ENCODE measurements at regions not wholly inside any gene's neighbourhood (a gene's known extent, or its start where the extent isn't known, plus 50 kb on each side); places are given as distances from the start of the nearest gene placed in this dataset.

DNA sequence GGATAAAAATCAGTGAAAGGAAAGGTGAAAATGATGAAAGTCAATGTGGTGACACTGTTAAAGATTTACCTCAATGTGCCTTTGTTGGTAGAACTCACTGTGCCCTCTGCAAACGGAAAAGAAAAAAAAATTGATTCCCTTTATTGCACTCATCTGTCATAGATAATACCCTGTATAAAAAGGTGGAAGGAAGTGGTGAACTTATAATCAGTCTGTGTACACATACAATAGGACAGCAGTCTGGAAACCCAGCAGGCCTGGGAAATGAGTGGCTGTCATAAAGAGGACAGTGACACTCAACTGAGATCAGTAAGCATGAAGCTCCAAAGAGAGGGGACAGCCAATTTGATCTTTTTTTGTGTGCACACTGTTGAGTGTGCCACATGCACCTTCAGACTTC is 364.7 kb downstream of the NOVA1 start (continued):
- TF ChIP-seq ARID3B (CRISPR knock-in tag; IDR thresholded peaks at IDR 0.05; ENCODE audit: borderline replicate concordance) (no peak), PHF20 (IDR thresholded peaks at IDR 0.05; ENCODE audit: partially characterized antibody) (no peak), ZNF76 (CRISPR knock-in tag; IDR thresholded peaks at IDR 0.05; ENCODE audit: borderline replicate concordance) (no peak), SLC30A9 (CRISPR knock-in tag; IDR thresholded peaks at IDR 0.05) (no peak), OTX1 (CRISPR knock-in tag; IDR thresholded peaks at IDR 0.05) (no peak), MCM5 (IDR thresholded peaks at IDR 0.05; ENCODE audit: low read depth) (no peak), ZNF354B (CRISPR knock-in tag; IDR thresholded peaks at IDR 0.05) (no peak), HSF4 (CRISPR knock-in tag; IDR thresholded peaks at IDR 0.05; ENCODE audit: borderline replicate concordance) (no peak), MCM2 (IDR thresholded peaks at IDR 0.05; ENCODE audit: low read depth) (no peak)
- TF ChIP-seq, protein P1, sequence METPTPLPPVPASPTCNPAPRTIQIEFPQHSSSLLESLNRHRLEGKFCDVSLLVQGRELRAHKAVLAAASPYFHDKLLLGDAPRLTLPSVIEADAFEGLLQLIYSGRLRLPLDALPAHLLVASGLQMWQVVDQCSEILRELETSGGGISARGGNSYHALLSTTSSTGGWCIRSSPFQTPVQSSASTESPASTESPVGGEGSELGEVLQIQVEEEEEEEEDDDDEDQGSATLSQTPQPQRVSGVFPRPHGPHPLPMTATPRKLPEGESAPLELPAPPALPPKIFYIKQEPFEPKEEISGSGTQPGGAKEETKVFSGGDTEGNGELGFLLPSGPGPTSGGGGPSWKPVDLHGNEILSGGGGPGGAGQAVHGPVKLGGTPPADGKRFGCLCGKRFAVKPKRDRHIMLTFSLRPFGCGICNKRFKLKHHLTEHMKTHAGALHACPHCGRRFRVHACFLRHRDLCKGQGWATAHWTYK (CRISPR knock-in tag; IDR thresholded peaks at IDR 0.05), result no peak

DNA sequence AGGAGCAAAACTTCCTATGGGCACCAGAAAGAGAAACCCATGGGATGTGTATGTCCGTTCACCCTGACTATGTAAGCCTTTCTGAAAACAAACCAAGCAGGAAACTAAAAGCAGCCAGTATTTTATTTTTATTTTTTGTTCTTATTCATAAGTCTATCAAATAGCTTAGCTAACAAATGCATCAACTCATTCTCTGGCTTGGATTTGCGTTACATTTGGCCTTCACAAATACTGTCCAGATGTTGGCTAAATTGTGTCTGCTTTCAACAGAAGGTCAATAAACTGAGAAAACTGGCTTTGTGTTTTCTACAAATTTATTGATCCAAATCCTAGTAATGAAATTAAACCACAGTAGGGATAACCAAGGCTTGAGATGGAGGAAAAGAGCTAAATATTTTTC is 379.0 kb downstream of the NOVA1 start:
- Histone ChIP-seq H3K9me3 (replicated peaks; ENCODE audit: control insufficient read depth, insufficient read depth, low read depth, low read length) (no peaks in the 10 kb centered on the region), H3K79me2 (ENCODE audit: control insufficient read depth, insufficient read depth, low read length) (no peaks in the 10 kb centered on the region), H3K4me1 (replicated peaks in 1 of 2; ENCODE audit: control insufficient read depth in 2 of 2, insufficient read depth in 2 of 2, low read length in 2 of 2) (no peaks in the 10 kb centered on the region), H3K27ac (ENCODE audit: extremely low read depth, low read depth, low read length) (no peak overlapping the region), H3K9me1 (ENCODE audit: control insufficient read depth, insufficient read depth, low read length) (no peaks in the 10 kb centered on the region), H3K4me3 (no peak overlapping the region), H3K4me2 (ENCODE audit: insufficient read depth, low read length) (no peak overlapping the region), H2AFZ (ENCODE audit: low read depth, low read length) (no peak overlapping the region), H3K27me3 (ENCODE audit: control insufficient read depth in 2 of 2, insufficient read depth in 2 of 2, low read length in 2 of 2) (no peaks in the 10 kb centered on the region), H3K9ac (ENCODE audit: insufficient read depth in 1 of 2, low read depth in 2 of 2, low read length in 2 of 2) (no peak overlapping the region), H3K36me3 (ENCODE audit: control insufficient read depth, insufficient read depth, low read length) (no peaks in the 10 kb centered on the region), H4K20me1 (replicated peaks; ENCODE audit: control insufficient read depth, insufficient read depth, low read length) (no peaks in the 10 kb centered on the region)
- CTCF ChIA-PET (ENCODE audit: low intra/inter-chr PET ratio), result no interaction called here
- intact Hi-C loops (cut with micrococcal nuclease) (no loop called here), in situ Hi-C loops (cut with MboI) (no loop called here)
- WGBS (ENCODE audit: insufficient coverage, low coverage, missing lambda C conversion rate), result 0% methylated on average over 2 of the region's 2 CpGs
- FAIRE-seq, result no peak
- BruUV-seq (replicated peaks), result no TSS peak
- ATAC-seq, result no peak
- POLR2A ChIA-PET, result no interaction called here
- no peak for DNase-seq (ENCODE audit: extremely low read depth in 1 of 4, low spot score in 3 of 4)
- TF ChIP-seq ZNF395 (CRISPR knock-in tag; IDR thresholded peaks at IDR 0.05) (no peak), CREM (IDR thresholded peaks at IDR 0.05; ENCODE audit: low read depth) (no peak), SIRT6 (IDR thresholded peaks at IDR 0.05; ENCODE audit: low read depth, low read length) (no peak), MEF2A (IDR thresholded peaks at IDR 0.05; ENCODE audit: control insufficient read depth, low read depth, low read length) (no peak), KAT2B (IDR thresholded peaks at IDR 0.05; ENCODE audit: low read depth, low read length) (no peak), ATF1 (CRISPR knock-in tag; IDR thresholded peaks at IDR 0.05) (no peak), ATF1 (tag; IDR thresholded peaks at IDR 0.05) (no peak), GABPA (tag; conservative IDR thresholded peaks at IDR 0.05; ENCODE audit: low read depth) (no peak), FOS (IDR thresholded peaks at IDR 0.05; ENCODE audit: extremely low read depth, insufficient read length) (no peak), SRSF7 (optimal IDR thresholded peaks at IDR 0.05; ENCODE audit: low read depth, low read length) (no peak), TAF15 (IDR thresholded peaks at IDR 0.05; ENCODE audit: low read depth, low read length) (no peak), ZNF316 (IDR thresholded peaks at IDR 0.05) (no peak)

Measured in K562 (cell line).